Mammary epithelial cell (primary cell): ENCODE measurements at regions not wholly inside any gene's neighbourhood (a gene's known extent, or its start where the extent isn't known, plus 50 kb on each side); places are given as distances from the start of the nearest gene placed in this dataset.

Source experiments
- CTCF ChIP-seq, 2 donors: IDR thresholded peaks in 1 of 2; conservative IDR thresholded peaks in 1 of 2; 2 replicates each; pipeline ENCODE4 v1.5.1; 2011 to 2012; ENCODE audit warnings: inconsistent platforms in 2 of 2, low read length in 2 of 2, mild to moderate bottlenecking in 2 of 2, control low read depth in 1 of 2, low read depth in 1 of 2; ENCODE audit not compliant: insufficient read depth in 1 of 2; ENCODE audit errors: extremely low read depth in 1 of 2
- EZH2 ChIP-seq: IDR thresholded peaks from 2 replicates; pipeline ENCODE4 v1.6.1; 2012; ENCODE audit warnings: low read length, inconsistent platforms, borderline replicate concordance

GRCh38 chr4:4609622-4610334 is 67.9 kb upstream of the STX18 start:
- no peak for TF ChIP-seq CTCF (conservative IDR thresholded peaks at IDR 0.05 in 1 of 2, IDR thresholded peaks at IDR 0.05 in 1 of 2; ENCODE audit: extremely low read depth in 1 of 2, insufficient read depth in 1 of 2, low read depth in 1 of 2, low read length in 2 of 2)
- TF ChIP-seq EZH2, result no peak
